H1 (cell line): ENCODE measurements at regions not wholly inside any gene's neighbourhood (a gene's known extent, or its start where the extent isn't known, plus 50 kb on each side); places are given as distances from the start of the nearest gene placed in this dataset.

ENCODE experiments used
- ATF3 ChIP-seq: IDR thresholded peaks from 2 replicates; pipeline ENCODE4 v1.6.1; 2011; ENCODE audit warnings: low read depth, mild to moderate bottlenecking, low read length; ENCODE audit not compliant: insufficient read depth
- BCL11A ChIP-seq, 2 experiments: IDR thresholded peaks; one replicate each; pipeline ENCODE4 v1.6.1; 2011; ENCODE audit warnings: low read depth in 2 of 2, low read length in 2 of 2, mild to moderate bottlenecking in 2 of 2
- CREB1 ChIP-seq: IDR thresholded peaks from 2 replicates; pipeline ENCODE4 v1.6.1; 2012; ENCODE audit warnings: inconsistent platforms
- E2F6 ChIP-seq: IDR thresholded peaks from 2 replicates; pipeline ENCODE4 v1.6.1; 2012; ENCODE audit warnings: inconsistent platforms
- KDM4A ChIP-seq: IDR thresholded peaks from one replicate; pipeline ENCODE4 v1.7.1; 2012; ENCODE audit warnings: low read depth, mild to moderate bottlenecking, moderate library complexity, low read length, inconsistent platforms; ENCODE audit not compliant: severe bottlenecking
- MAX ChIP-seq: IDR thresholded peaks from 2 replicates; pipeline ENCODE4 v1.6.1; 2012; ENCODE audit warnings: inconsistent platforms
- NRF1 ChIP-seq: IDR thresholded peaks from 2 replicates; pipeline ENCODE4 v1.6.1; 2011; ENCODE audit warnings: mild to moderate bottlenecking, low read depth, low read length, improper control_type of control experiment
- POLR2A ChIP-seq, 2 experiments: IDR thresholded peaks; 1 replicate in 1 of 2; 2 replicates in 1 of 2; pipeline ENCODE4 v1.6.1; 2011; ENCODE audit warnings: low read depth in 2 of 2, low read length in 2 of 2, mild to moderate bottlenecking in 2 of 2; ENCODE audit errors: control extremely low read depth in 1 of 2
- SIN3A ChIP-seq, 2 experiments: IDR thresholded peaks in 1 of 2; conservative IDR thresholded peaks in 1 of 2; 2 replicates each; pipeline ENCODE4 v1.6.1; 2011 to 2012; ENCODE audit warnings: low read length in 2 of 2, improper control_type of control experiment in 1 of 2, low read depth in 1 of 2, mild to moderate bottlenecking in 1 of 2

- no peak for TF ChIP-seq ATF3
- no peak for TF ChIP-seq NRF1
- TF ChIP-seq POLR2A (IDR thresholded peaks at IDR 0.05; ENCODE audit: control extremely low read depth in 1 of 2, low read depth in 2 of 2, low read length in 2 of 2), result no peak
- no peak for TF ChIP-seq KDM4A
- TF ChIP-seq CREB1, result no peak
- TF ChIP-seq SIN3A (conservative IDR thresholded peaks at IDR 0.05 in 1 of 2, IDR thresholded peaks at IDR 0.05 in 1 of 2; ENCODE audit: low read depth in 1 of 2, low read length in 2 of 2), result no peak
- TF ChIP-seq E2F6, result no peak
- no peak for TF ChIP-seq MAX
- TF ChIP-seq BCL11A (IDR thresholded peaks at IDR 0.05; ENCODE audit: low read depth in 2 of 2, low read length in 2 of 2), result no peak
Measured at GRCh38 chr3:153572654-153573053, 410.6 kb downstream of the RAP2B start (continued).
